ENCODE measurements at regions not wholly inside any gene's neighbourhood (a gene's known extent, or its start where the extent isn't known, plus 50 kb on each side); places are given as distances from the start of the nearest gene placed in this dataset.

- no peak for DNase-seq
Measured at GRCh38 chr12:125936502-125936901, 871.3 kb downstream of the AACS start.

- no peak for DNase-seq
Measured at GRCh38 chr12:125944446-125944845, 879.2 kb downstream of the AACS start.

- no peak for DNase-seq
Measured at GRCh38 chr12:125949471-125949870, 884.2 kb downstream of the AACS start.

- no peak for DNase-seq
Measured at GRCh38 chr12:125954362-125954761, 889.1 kb downstream of the AACS start.

GRCh38 chr12:125956186-125956585 is 891.0 kb downstream of the AACS start:
- DNase-seq = no peak

- no peak for DNase-seq
Measured at GRCh38 chr12:125966641-125967040, 901.4 kb downstream of the AACS start.

GRCh38 chr12:125968413-125968812 is 903.2 kb downstream of the AACS start:
- DNase-seq = no peak

GRCh38 chr12:125971981-125972380 is 906.7 kb downstream of the AACS start:
- no peak for DNase-seq

GRCh38 chr12:125978286-125978685 is 913.1 kb downstream of the AACS start:
- no peak for DNase-seq

- no peak for DNase-seq
Measured at GRCh38 chr12:125981610-125982253, 916.5 kb downstream of the AACS start.

GRCh38 chr12:125983094-125983783 is 918.0 kb downstream of the AACS start:
- no peak for DNase-seq

- peak; percentile 34 for DNase-seq
Measured at GRCh38 chr12:125983784-125984500, 918.7 kb downstream of the AACS start.

- DNase-seq = no peak
Measured at GRCh38 chr12:125988545-125988944, 923.3 kb downstream of the AACS start.

- no peak for DNase-seq
Measured at GRCh38 chr12:125989696-125990095, 924.5 kb downstream of the AACS start.

- DNase-seq = no peak
Measured at GRCh38 chr12:125996443-125996842, 931.2 kb downstream of the AACS start.

GRCh38 chr12:125999628-126000027 is 934.4 kb downstream of the AACS start:
- no peak for DNase-seq

GRCh38 chr12:126019385-126019784 is 954.1 kb downstream of the AACS start:
- DNase-seq = no peak

- DNase-seq = no peak
Measured at GRCh38 chr12:126021675-126022074, 956.4 kb downstream of the AACS start.

GRCh38 chr12:126027825-126028224 is 962.6 kb downstream of the AACS start:
- DNase-seq = no peak

- no peak for DNase-seq
Measured at GRCh38 chr12:126030573-126030972, 965.3 kb downstream of the AACS start.

GRCh38 chr12:126033751-126034150 is 968.5 kb downstream of the AACS start:
- no peak for DNase-seq

- DNase-seq = no peak
Measured at GRCh38 chr12:126036348-126036747, 971.1 kb downstream of the AACS start.

- DNase-seq = no peak
Measured at GRCh38 chr12:126038434-126038833, 973.2 kb downstream of the AACS start.

GRCh38 chr12:126040307-126040706 is 975.1 kb downstream of the AACS start:
- DNase-seq = no peak
